A204.1 (cell line): ENCODE measurements at regions not wholly inside any gene's neighbourhood (a gene's known extent, or its start where the extent isn't known, plus 50 kb on each side); places are given as distances from the start of the nearest gene placed in this dataset.

Experiments
- FAIRE-seq: peaks from 2 replicates; lab custom pipeline; 2012; peaks lifted over from hg19 to GRCh38; lab: Jason Lieb, UNC

GRCh38 chr11:79493555-79494171 is 52.8 kb upstream of the TENM4 start:
- no peak for FAIRE-seq

GRCh38 chr11:79492008-79492407 is 51.2 kb upstream of the TENM4 start:
- FAIRE-seq, result no peak
